HepG2 (cell line): ENCODE measurements at regions not wholly inside any gene's neighbourhood (a gene's known extent, or its start where the extent isn't known, plus 50 kb on each side); places are given as distances from the start of the nearest gene placed in this dataset.

Source experiments
- CEBPZ ChIP-seq: IDR thresholded peaks from 2 replicates; pipeline ENCODE4 v1.6.1; 2012; ENCODE audit warnings: low read length, improper control_type of control experiment
- NR2F6 ChIP-seq, 2 experiments: IDR thresholded peaks; 2 replicates each; pipeline ENCODE4 v1.6.1; 2016; ENCODE audit warnings: antibody characterized with exemption in 1 of 2, mild to moderate bottlenecking in 1 of 2
- TAF1 ChIP-seq: sonication (generic); formaldehyde crosslinking; IDR thresholded peaks from 2 replicates; pipeline ENCODE4 v1.4.0; 2020; ENCODE audit warnings: missing genetic modification reagents
- TCF7 ChIP-seq: sonication (generic); IDR thresholded peaks from 2 replicates; pipeline ENCODE4 v1.6.1; 2016; ENCODE audit warnings: antibody characterized with exemption, low read depth
- YY1 ChIP-seq: IDR thresholded peaks from 2 replicates; pipeline ENCODE4 v1.6.1; 2011; ENCODE audit warnings: low read length, low read depth, moderate library complexity, mild to moderate bottlenecking; ENCODE audit not compliant: insufficient read depth, insufficient replicate concordance

- TF ChIP-seq NR2F6 (IDR thresholded peaks at IDR 0.05) (no peak), NR2F6 (CRISPR knock-in tag; IDR thresholded peaks at IDR 0.05) (no peak), CEBPZ (no peak), TAF1 (CRISPR knock-in tag) (no peak), YY1 (no peak), TCF7 (no peak)
Observed at GRCh38 chr11:71316701-71317100, 64.3 kb upstream of the SHANK2 start.
